IPS-15b (cell line): ENCODE measurements at regions not wholly inside any gene's neighbourhood (a gene's known extent, or its start where the extent isn't known, plus 50 kb on each side); places are given as distances from the start of the nearest gene placed in this dataset.

Source experiments
- H3K27me3 ChIP-seq: one replicate; pipeline ENCODE4 v1.6.1; 2013; ENCODE audit warnings: low read length; ENCODE audit not compliant: control insufficient read depth, insufficient read depth
- H3K36me3 ChIP-seq: one replicate; pipeline ENCODE4 v1.6.1; 2013; ENCODE audit warnings: low read length; ENCODE audit not compliant: control insufficient read depth, insufficient read depth
- H3K4me1 ChIP-seq: one replicate; pipeline ENCODE4 v1.6.1; 2013; ENCODE audit warnings: mild to moderate bottlenecking, low read length; ENCODE audit not compliant: control insufficient read depth, insufficient read depth
- H3K4me3 ChIP-seq: one replicate; pipeline ENCODE4 v1.5.1; 2013; ENCODE audit warnings: low read depth, low read length
- H3K9ac ChIP-seq: one replicate; pipeline ENCODE4 v1.6.1; 2013; ENCODE audit warnings: low read depth, mild to moderate bottlenecking, low read length
- H3K9me3 ChIP-seq: one replicate; pipeline ENCODE4 v1.6.1; 2013; ENCODE audit warnings: mild to moderate bottlenecking, low read length; ENCODE audit not compliant: control insufficient read depth, insufficient read depth

DNA sequence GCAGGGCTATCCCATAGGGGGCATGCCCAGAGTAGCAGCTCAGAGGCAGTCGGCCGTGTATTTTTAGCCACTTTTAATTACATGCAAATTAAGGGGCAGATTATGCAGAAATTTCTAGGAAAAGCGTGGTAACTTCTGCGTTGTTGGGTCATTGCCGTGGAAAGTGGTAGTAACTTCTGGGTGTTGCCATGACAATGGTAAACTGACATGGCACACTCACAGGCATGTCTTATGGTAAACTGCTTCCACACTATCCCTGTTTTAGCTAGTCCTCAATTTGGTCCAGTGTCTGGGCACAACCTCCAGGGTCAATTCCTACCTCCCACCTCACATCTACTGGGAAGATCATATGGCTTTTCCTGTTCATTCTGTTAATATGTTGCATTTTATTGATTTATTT is 428.9 kb upstream of the FANCL start:
- H3K4me1 ChIP-seq: no peaks in the 10 kb centered on the region
- H3K9me3 ChIP-seq: no peaks in the 10 kb centered on the region
- H3K4me3 ChIP-seq: no peak overlapping the region
- no peaks in the 10 kb centered on the region for H3K27me3 ChIP-seq
- H3K36me3 ChIP-seq: no peaks in the 10 kb centered on the region
- no peak overlapping the region for H3K9ac ChIP-seq

DNA sequence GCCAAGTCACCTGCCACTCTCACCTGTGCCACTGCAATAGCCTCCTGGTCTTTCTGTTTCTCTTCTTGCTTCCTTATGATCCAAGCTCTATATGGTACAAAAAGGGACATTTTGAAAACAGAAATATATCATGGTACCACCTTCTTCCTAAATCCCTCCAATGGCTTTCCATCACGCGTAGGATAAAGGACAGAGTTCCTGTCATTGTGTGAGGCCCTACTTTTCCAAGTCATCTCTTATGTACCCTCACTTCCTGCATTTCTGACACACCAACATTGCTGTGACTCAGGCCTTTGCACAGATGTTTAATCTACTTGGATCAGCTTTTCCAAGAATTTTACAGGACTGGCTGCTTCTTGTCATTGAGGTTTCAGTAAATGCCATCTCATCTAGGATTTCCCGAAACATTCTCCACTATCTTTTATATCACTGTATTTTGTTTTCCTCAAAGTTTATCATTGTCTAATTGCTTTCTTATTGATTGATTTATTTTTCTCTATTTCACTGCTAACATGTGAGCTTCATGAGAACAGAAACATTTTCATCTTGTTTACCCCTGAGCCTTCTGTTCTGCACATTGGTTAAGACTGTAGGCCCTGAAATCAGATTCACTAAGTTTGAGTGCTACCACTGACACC is 426.1 kb upstream of the FANCL start:
- Histone ChIP-seq H3K4me1 (no peaks in the 10 kb centered on the region), H3K9me3 (no peaks in the 10 kb centered on the region), H3K4me3 (no peak overlapping the region), H3K27me3 (no peaks in the 10 kb centered on the region), H3K36me3 (no peaks in the 10 kb centered on the region), H3K9ac (no peak overlapping the region)

- Histone ChIP-seq H3K9me3 (no peaks in the 10 kb centered on the region), H3K36me3 (no peaks in the 10 kb centered on the region), H3K27me3 (no peaks in the 10 kb centered on the region), H3K4me1 (no peaks in the 10 kb centered on the region), H3K4me3 (no peak overlapping the region), H3K9ac (no peak overlapping the region)
Observed at GRCh38 chr2:58666323-58666970, 425.3 kb upstream of the FANCL start.

- Histone ChIP-seq H3K4me1 (no peaks in the 10 kb centered on the region), H3K4me3 (no peak overlapping the region), H3K36me3 (no peaks in the 10 kb centered on the region), H3K27me3 (no peaks in the 10 kb centered on the region), H3K9me3 (no peaks in the 10 kb centered on the region), H3K9ac (no peak overlapping the region)
Observed at GRCh38 chr2:58665154-58665553, 424.0 kb upstream of the FANCL start.

GRCh38 chr2:58664523-58665151 is 423.5 kb upstream of the FANCL start:
- no peaks in the 10 kb centered on the region for H3K4me1 ChIP-seq
- no peaks in the 10 kb centered on the region for H3K9me3 ChIP-seq
- no peak overlapping the region for H3K4me3 ChIP-seq
- H3K36me3 ChIP-seq: no peaks in the 10 kb centered on the region
- no peak overlapping the region for H3K9ac ChIP-seq
- no peaks in the 10 kb centered on the region for H3K27me3 ChIP-seq

DNA sequence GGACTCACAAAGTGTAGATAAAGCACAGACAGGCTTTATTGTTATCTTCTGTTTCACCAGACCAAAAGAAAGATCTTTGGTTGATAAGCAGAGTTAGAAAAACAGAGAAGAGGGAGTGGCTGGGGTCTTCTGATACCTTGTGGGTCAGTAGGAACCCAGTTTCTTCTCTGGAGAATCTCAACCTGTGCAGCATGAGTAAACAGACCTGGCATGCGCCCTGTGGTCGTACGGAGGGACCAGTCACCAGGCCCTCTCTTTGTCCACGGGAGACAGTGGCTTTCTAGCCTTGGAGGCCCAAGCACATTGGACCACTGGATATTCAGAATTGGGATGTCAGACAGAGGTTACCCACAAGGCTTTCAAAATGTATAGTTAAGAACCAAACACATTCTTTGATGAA is 418.9 kb upstream of the FANCL start:
- no peaks in the 10 kb centered on the region for H3K27me3 ChIP-seq
- no peak overlapping the region for H3K9ac ChIP-seq
- H3K36me3 ChIP-seq: no peaks in the 10 kb centered on the region
- no peak overlapping the region for H3K4me3 ChIP-seq
- H3K4me1 ChIP-seq: no peaks in the 10 kb centered on the region
- no peaks in the 10 kb centered on the region for H3K9me3 ChIP-seq

DNA sequence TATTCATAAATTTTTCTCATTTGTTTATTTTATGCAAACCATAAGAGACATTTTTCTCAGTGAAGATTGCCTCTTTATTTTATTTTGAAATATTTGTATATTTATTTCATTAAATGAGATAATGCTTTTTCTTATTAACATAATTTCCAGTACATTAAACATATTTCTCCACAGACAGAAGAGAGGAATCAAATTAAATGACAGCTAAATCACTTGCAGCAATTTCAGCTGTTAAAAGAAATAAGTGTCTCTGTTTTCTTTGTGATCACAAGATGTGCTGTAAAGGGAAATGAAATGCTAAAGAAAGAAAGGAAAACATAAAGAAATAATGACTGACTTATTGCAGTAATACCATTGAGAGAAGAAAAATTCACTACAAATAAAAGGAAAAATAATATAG is 414.0 kb upstream of the FANCL start:
- Histone ChIP-seq H3K9ac (no peak overlapping the region), H3K36me3 (no peaks in the 10 kb centered on the region), H3K9me3 (no peaks in the 10 kb centered on the region), H3K27me3 (no peaks in the 10 kb centered on the region), H3K4me3 (no peak overlapping the region), H3K4me1 (no peaks in the 10 kb centered on the region)

- no peak overlapping the region for H3K4me3 ChIP-seq
- no peaks in the 10 kb centered on the region for H3K4me1 ChIP-seq
- H3K36me3 ChIP-seq: no peaks in the 10 kb centered on the region
- H3K9ac ChIP-seq: no peak overlapping the region
- no peaks in the 10 kb centered on the region for H3K27me3 ChIP-seq
- no peaks in the 10 kb centered on the region for H3K9me3 ChIP-seq
Observed at GRCh38 chr2:58651930-58652329, 410.8 kb upstream of the FANCL start.

GRCh38 chr2:58650781-58651180 is 409.7 kb upstream of the FANCL start:
- Histone ChIP-seq H3K4me1 (no peaks in the 10 kb centered on the region), H3K9me3 (no peaks in the 10 kb centered on the region), H3K9ac (no peak overlapping the region), H3K4me3 (no peak overlapping the region), H3K27me3 (no peaks in the 10 kb centered on the region), H3K36me3 (no peaks in the 10 kb centered on the region)

DNA sequence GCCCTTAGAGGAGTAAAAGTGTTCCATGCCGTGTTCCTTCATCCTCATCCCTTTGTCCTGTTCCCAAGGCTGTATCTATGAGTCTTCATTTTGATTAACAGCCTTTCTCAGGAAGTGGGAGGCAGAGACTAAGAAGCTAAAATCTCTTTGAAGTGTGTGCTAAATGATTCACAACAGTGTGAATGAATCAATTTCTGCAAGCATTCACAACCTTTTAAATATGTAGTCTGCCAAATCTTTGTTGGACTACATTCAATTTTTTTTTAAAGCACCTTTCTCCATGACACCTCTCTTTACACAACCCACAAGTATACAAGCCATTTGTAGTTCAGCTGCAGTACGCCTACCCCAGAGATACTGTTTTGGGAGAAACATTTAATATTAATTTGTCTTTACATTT is 408.6 kb upstream of the FANCL start:
- Histone ChIP-seq H3K36me3 (no peaks in the 10 kb centered on the region), H3K27me3 (no peaks in the 10 kb centered on the region), H3K9me3 (no peaks in the 10 kb centered on the region), H3K4me1 (peaks cover 4% of the 10 kb centered on the region), H3K9ac (no peak overlapping the region), H3K4me3 (no peak overlapping the region)

DNA sequence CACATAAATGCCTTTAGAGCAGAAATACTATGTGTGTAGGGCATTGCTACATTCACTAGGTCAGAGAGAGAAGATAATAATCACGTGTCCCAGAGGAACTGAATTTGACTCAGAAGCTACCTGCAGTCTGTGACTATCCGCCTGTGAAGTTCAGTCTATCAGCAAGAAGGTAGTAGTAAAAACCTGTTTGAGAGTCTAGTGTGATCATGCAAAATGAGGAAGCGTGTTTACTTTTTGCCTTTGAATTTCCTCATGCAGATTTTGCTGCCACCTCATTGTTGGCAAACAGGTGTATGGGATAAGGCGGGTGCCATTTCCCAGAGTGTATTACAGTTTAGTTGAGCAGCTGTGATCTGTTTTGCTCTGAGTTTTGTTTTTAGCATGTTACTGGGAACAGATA is 403.9 kb upstream of the FANCL start:
- Histone ChIP-seq H3K9ac (no peak overlapping the region), H3K9me3 (no peaks in the 10 kb centered on the region), H3K4me3 (no peak overlapping the region), H3K27me3 (no peaks in the 10 kb centered on the region), H3K36me3 (no peaks in the 10 kb centered on the region), H3K4me1 (peaks cover 6% of the 10 kb centered on the region)

GRCh38 chr2:58644451-58644850 is 403.3 kb upstream of the FANCL start:
- Histone ChIP-seq H3K27me3 (no peaks in the 10 kb centered on the region), H3K4me1 (peaks cover 6% of the 10 kb centered on the region), H3K4me3 (no peak overlapping the region), H3K9me3 (no peaks in the 10 kb centered on the region), H3K9ac (no peak overlapping the region), H3K36me3 (no peaks in the 10 kb centered on the region)
